WTC11 (cell line): ENCODE measurements at regions not wholly inside any gene's neighbourhood (a gene's known extent, or its start where the extent isn't known, plus 50 kb on each side); places are given as distances from the start of the nearest gene placed in this dataset.

ENCODE experiments used
- ATAC-seq: fragments of 200-7000 bp; cut with Tn5 transposase; 2 replicates; pipeline ENCODE4 v1.10.0; 2021; ENCODE audit warnings: mild to moderate bottlenecking, moderate library complexity
- CTCF ChIA-PET: fragments of 300-600 bp; sonication (Branson Sonifier 250); formaldehyde crosslinking; loops from one replicate; lab custom pipeline; 2021; ENCODE audit warnings: antibody characterized with exemption; lab: Charles Lee
- POLR2A ChIA-PET: fragments of 350-600 bp; sonication (Branson Sonifier 250); formaldehyde crosslinking; loops from one replicate; lab custom pipeline; 2021; ENCODE audit warnings: antibody characterized with exemption; lab: Charles Lee
- DNase-seq: peaks from one replicate; pipeline ENCODE4 v3.0.0; 2021; ENCODE audit warnings: low spot score
- H3K27ac Mint-ChIP-seq: 2 replicates; pipeline ENCODE4 v1.8.0; 2021; ENCODE audit warnings: mixed read lengths
- H3K27me3 Mint-ChIP-seq: 2 replicates; pipeline ENCODE4 v1.8.0; 2021; ENCODE audit warnings: low read depth, mild to moderate bottlenecking, moderate library complexity, mixed read lengths
- H3K36me3 Mint-ChIP-seq: 2 replicates; pipeline ENCODE4 v1.8.0; 2021; ENCODE audit warnings: mixed read lengths
- H3K4me1 Mint-ChIP-seq: 2 replicates; pipeline ENCODE4 v1.8.0; 2022; ENCODE audit warnings: mixed read lengths
- H3K4me3 Mint-ChIP-seq: 2 replicates; pipeline ENCODE4 v1.8.0; 2021; ENCODE audit warnings: mild to moderate bottlenecking, moderate library complexity, mixed read lengths
- H3K9me3 Mint-ChIP-seq: 2 replicates; pipeline ENCODE4 v1.8.0; 2021; ENCODE audit warnings: mixed read lengths
- ATF2 ChIP-seq: sonication (generic); formaldehyde crosslinking; IDR thresholded peaks from 2 replicates; pipeline ENCODE4 v1.8.1; 2022; ENCODE audit warnings: low read depth, missing genetic modification reagents, borderline replicate concordance
- E2F4 ChIP-seq: sonication (generic); formaldehyde crosslinking; IDR thresholded peaks from 2 replicates; pipeline ENCODE4 v1.8.1; 2022; ENCODE audit warnings: low read depth, mild to moderate bottlenecking, moderate library complexity, missing genetic modification reagents, borderline replicate concordance
- ERG ChIP-seq: fragments of 250-450 bp; sonication (Bioruptor Pico); IDR thresholded peaks from 2 replicates; pipeline ENCODE4 v1.8.0; 2021; ENCODE audit warnings: mild to moderate bottlenecking
- FOXP4 ChIP-seq: sonication (generic); formaldehyde crosslinking; IDR thresholded peaks from 2 replicates; pipeline ENCODE4 v1.8.0; 2022; ENCODE audit warnings: mild to moderate bottlenecking, missing genetic modification reagents
- IRF2 ChIP-seq: sonication (generic); formaldehyde crosslinking; IDR thresholded peaks from 2 replicates; pipeline ENCODE4 v1.8.0; 2022; ENCODE audit warnings: low read depth, missing genetic modification reagents, borderline replicate concordance
- MLX ChIP-seq: sonication (generic); formaldehyde crosslinking; IDR thresholded peaks from 2 replicates; pipeline ENCODE4 v1.8.1; 2023; ENCODE audit warnings: mild to moderate bottlenecking, missing genetic modification reagents, moderate library complexity
- MYBL2 ChIP-seq: sonication (generic); formaldehyde crosslinking; IDR thresholded peaks from 2 replicates; pipeline ENCODE4 v1.8.1; 2023; ENCODE audit warnings: mild to moderate bottlenecking, moderate library complexity, missing genetic modification reagents
- PRDM15 ChIP-seq: sonication (generic); formaldehyde crosslinking; IDR thresholded peaks from 2 replicates; pipeline ENCODE4 v1.8.0; 2022; ENCODE audit warnings: missing genetic modification reagents
- RELA ChIP-seq: sonication (generic); formaldehyde crosslinking; IDR thresholded peaks from 2 replicates; pipeline ENCODE4 v1.8.1; 2022; ENCODE audit warnings: missing genetic modification reagents, mild to moderate bottlenecking, borderline replicate concordance
- RORB ChIP-seq: fragments of 250-450 bp; sonication (Bioruptor Pico); IDR thresholded peaks from 2 replicates; pipeline ENCODE4 v1.9.0; 2021; ENCODE audit warnings: mild to moderate bottlenecking
- USF2 ChIP-seq: sonication (generic); formaldehyde crosslinking; IDR thresholded peaks from 2 replicates; pipeline ENCODE4 v1.8.1; 2023; ENCODE audit warnings: mild to moderate bottlenecking, missing genetic modification reagents, moderate library complexity
- ZBTB21 ChIP-seq: sonication (generic); formaldehyde crosslinking; IDR thresholded peaks from 2 replicates; pipeline ENCODE4 v1.8.1; 2023; ENCODE audit warnings: mild to moderate bottlenecking, missing genetic modification reagents, borderline replicate concordance
- ZNF263 ChIP-seq: sonication (generic); formaldehyde crosslinking; IDR thresholded peaks from 2 replicates; pipeline ENCODE4 v1.8.1; 2022; ENCODE audit warnings: low read depth, mild to moderate bottlenecking, moderate library complexity, missing genetic modification reagents
- ZNF512 ChIP-seq: sonication (generic); formaldehyde crosslinking; IDR thresholded peaks from 2 replicates; pipeline ENCODE4 v1.8.1; 2022; ENCODE audit warnings: missing genetic modification reagents, borderline replicate concordance

GRCh38 chr1:41999884-42000283, 81.2 kb upstream of the HIVEP3 start:
- ChIA-PET CTCF (no interaction called here), POLR2A (no interaction called here)
- Mint-ChIP-seq H3K36me3 (no peaks in the 10 kb centered on the region), H3K27ac (no peak overlapping the region; the same call in 1 of the 2 replicates), H3K4me3 (no peak overlapping the region), H3K9me3 (no peaks in the 10 kb centered on the region), H3K4me1 (peaks cover 7% of the 10 kb centered on the region), H3K27me3 (no peaks in the 10 kb centered on the region)
- no peak for DNase-seq
- TF ChIP-seq ZBTB21 (CRISPR knock-in tag), result no peak
- TF ChIP-seq ERG (CRISPR knock-in tag), result no peak
- no peak for TF ChIP-seq RORB (CRISPR knock-in tag)
- no peak for TF ChIP-seq PRDM15 (CRISPR knock-in tag)
- no peak for TF ChIP-seq IRF2 (CRISPR knock-in tag)
- no peak for TF ChIP-seq MLX (CRISPR knock-in tag)
- no peak for TF ChIP-seq FOXP4
- ATAC-seq, result no peak

GRCh38 chr1:41998250-41998649, 79.5 kb upstream of the HIVEP3 start:
- no peak overlapping the region for H3K27ac Mint-ChIP-seq
- ChIA-PET CTCF (no interaction called here), POLR2A (no interaction called here)

GRCh38 chr1:41997153-41997552, 78.4 kb upstream of the HIVEP3 start:
- ATAC-seq, result no peak
- H3K9me3 Mint-ChIP-seq, result no peaks in the 10 kb centered on the region
- TF ChIP-seq ATF2 (CRISPR knock-in tag) (no peak), ZNF512 (no peak), RELA (no peak), ZNF263 (no peak), ERG (CRISPR knock-in tag) (no peak), IRF2 (CRISPR knock-in tag) (no peak)

More at GRCh38 chr1:41998250-41998649, 79.5 kb upstream of the HIVEP3 start:
- Mint-ChIP-seq H3K9me3 (no peaks in the 10 kb centered on the region), H3K36me3 (no peaks in the 10 kb centered on the region), H3K27me3 (no peaks in the 10 kb centered on the region), H3K4me3 (no peak overlapping the region), H3K4me1 (no peaks in the 10 kb centered on the region; the same call in 1 of the 2 replicates)
- ATAC-seq (no peak), DNase-seq (no peak)
- no peak for TF ChIP-seq MYBL2 (CRISPR knock-in tag)
- no peak for TF ChIP-seq USF2 (CRISPR knock-in tag)
- TF ChIP-seq IRF2 (CRISPR knock-in tag), result no peak
- no peak for TF ChIP-seq E2F4 (CRISPR knock-in tag)

More at GRCh38 chr1:41997153-41997552, 78.4 kb upstream of the HIVEP3 start:
- Mint-ChIP-seq H3K4me1 (no peaks in the 10 kb centered on the region), H3K27ac (no peak overlapping the region), H3K4me3 (no peak overlapping the region), H3K27me3 (no peaks in the 10 kb centered on the region), H3K36me3 (no peaks in the 10 kb centered on the region)
- ChIA-PET POLR2A (no interaction called here), CTCF (no interaction called here)
- no peak for DNase-seq
